Prostate gland (tissue), 2 donors: ENCODE measurements at regions not wholly inside any gene's neighbourhood (a gene's known extent, or its start where the extent isn't known, plus 50 kb on each side); places are given as distances from the start of the nearest gene placed in this dataset.

Experiments used
- CTCF ChIP-seq, 4 experiments: fragments of 200-600 bp in 2 of 4; fragments of 450-650 bp in 2 of 4; sonication (generic) in 2 of 4; IDR thresholded peaks; 1 replicate in 3 of 4; 2 replicates in 1 of 4; pipeline ENCODE4 v1.5.1; 2016 to 2019; ENCODE audit warnings: antibody characterized with exemption in 4 of 4, mild to moderate bottlenecking in 2 of 4, moderate library complexity in 2 of 4
- POLR2A ChIP-seq: fragments of 450-650 bp; IDR thresholded peaks from one replicate; pipeline ENCODE4 v1.6.1; 2016; ENCODE audit warnings: antibody characterized with exemption, mild to moderate bottlenecking
- POLR2AphosphoS5 ChIP-seq: sonication (generic); formaldehyde crosslinking; IDR thresholded peaks from one replicate; pipeline ENCODE4 v1.6.1; 2017; ENCODE audit warnings: antibody characterized with exemption

GRCh38 chr16:47958726-47959125, 197.1 kb downstream of the ABCC12 start:
- no peak for TF ChIP-seq CTCF (IDR thresholded peaks at IDR 0.05)
- no peak for TF ChIP-seq POLR2AphosphoS5
- no peak for TF ChIP-seq POLR2A
